Fibroblast of mammary gland (primary cell): ENCODE measurements at regions not wholly inside any gene's neighbourhood (a gene's known extent, or its start where the extent isn't known, plus 50 kb on each side); places are given as distances from the start of the nearest gene placed in this dataset.

Experiments
- DNase-seq: peaks from one replicate; pipeline ENCODE4 v3.0.0-alpha.2; 2010; ENCODE audit warnings: low read depth
- H3K4me3 ChIP-seq: 2 replicates; pipeline ENCODE4 v1.5.1; 2011; ENCODE audit warnings: low read depth, mild to moderate bottlenecking, low read length, moderate library complexity; ENCODE audit not compliant: control insufficient read depth
- CTCF ChIP-seq: conservative IDR thresholded peaks from 2 replicates; pipeline ENCODE4 v1.5.1; 2011; ENCODE audit warnings: low read depth, low read length, inconsistent platforms; ENCODE audit not compliant: control insufficient read depth, insufficient read depth

- no peak for DNase-seq
- H3K4me3 ChIP-seq, result no peak overlapping the region
- TF ChIP-seq CTCF, result no peak
Measured at GRCh38 chr11:69563306-69563705, 77.7 kb upstream of the CCND1 start.

- DNase-seq, result no peak
- no peak for TF ChIP-seq CTCF
- no peak overlapping the region for H3K4me3 ChIP-seq
Measured at GRCh38 chr11:69563946-69564775, 76.8 kb upstream of the CCND1 start.

- no peak for DNase-seq
- no peak for TF ChIP-seq CTCF
- H3K4me3 ChIP-seq, result no peak overlapping the region
Measured at GRCh38 chr11:69566001-69566400, 75.0 kb upstream of the CCND1 start.

- no peak overlapping the region for H3K4me3 ChIP-seq
- TF ChIP-seq CTCF, result no peak
- no peak for DNase-seq
Measured at GRCh38 chr11:69567951-69568808, 72.8 kb upstream of the CCND1 start.

GRCh38 chr11:69568809-69569097, 72.2 kb upstream of the CCND1 start:
- TF ChIP-seq CTCF, result no peak
- no peak for DNase-seq
- no peak overlapping the region for H3K4me3 ChIP-seq

GRCh38 chr11:69569306-69570200, 71.4 kb upstream of the CCND1 start:
- no peak for DNase-seq
- H3K4me3 ChIP-seq, result no peak overlapping the region
- TF ChIP-seq CTCF, result no peak
